Subcutaneous abdominal adipose tissue (tissue), 5 donors: ENCODE measurements at regions not wholly inside any gene's neighbourhood (a gene's known extent, or its start where the extent isn't known, plus 50 kb on each side); places are given as distances from the start of the nearest gene placed in this dataset.

Experiments used
- H3K27ac ChIP-seq: one replicate; pipeline ENCODE4 v1.7.0; 2013; ENCODE audit warnings: low read depth, mild to moderate bottlenecking, inconsistent platforms, low read length, moderate library complexity
- H3K27me3 ChIP-seq, 5 donors: one replicate each; pipeline ENCODE4 v1.7.0; 2013; ENCODE audit warnings: low read length in 5 of 5, inconsistent platforms in 1 of 5; ENCODE audit not compliant: control insufficient read depth in 5 of 5, insufficient read depth in 4 of 5
- H3K36me3 ChIP-seq, 5 donors: one replicate each; pipeline ENCODE4 v1.7.0; 2013; ENCODE audit warnings: low read length in 5 of 5; ENCODE audit not compliant: control insufficient read depth in 5 of 5, insufficient read depth in 5 of 5
- H3K4me1 ChIP-seq, 5 donors: one replicate each; pipeline ENCODE4 v1.7.0; 2013; ENCODE audit warnings: low read length in 5 of 5, mild to moderate bottlenecking in 3 of 5, moderate library complexity in 1 of 5; ENCODE audit not compliant: control insufficient read depth in 5 of 5, insufficient read depth in 5 of 5
- H3K4me3 ChIP-seq, 5 donors: one replicate each; pipeline ENCODE4 v1.7.0; 2013; ENCODE audit warnings: low read length in 5 of 5, low read depth in 1 of 5
- H3K9ac ChIP-seq, 5 donors: one replicate each; pipeline ENCODE4 v1.7.0; 2013; ENCODE audit warnings: low read length in 5 of 5, mild to moderate bottlenecking in 4 of 5, moderate library complexity in 3 of 5
- H3K9me3 ChIP-seq, 5 donors: one replicate each; pipeline ENCODE4 v1.7.0; 2013; ENCODE audit warnings: low read length in 5 of 5; ENCODE audit not compliant: control insufficient read depth in 5 of 5
- donor health status: healthy.
- donor health status: healthy.
- donor health status: healthy.
- donor health status: healthy.
- donor health status: healthy.

- H3K27me3 ChIP-seq, result no peaks in the 10 kb centered on the region
- no peak overlapping the region for H3K4me3 ChIP-seq
- H3K27ac ChIP-seq, result no peak overlapping the region
- no peak overlapping the region for H3K9ac ChIP-seq
- no peaks in the 10 kb centered on the region for H3K9me3 ChIP-seq
- peaks cover 0 to 3% (median 0%) of the 10 kb centered on the region in 5 donors for H3K4me1 ChIP-seq
- H3K36me3 ChIP-seq, result no peaks in the 10 kb centered on the region
Measured at GRCh38 chr15:87606971-87607370, 649.6 kb downstream of the NTRK3 start.

DNA sequence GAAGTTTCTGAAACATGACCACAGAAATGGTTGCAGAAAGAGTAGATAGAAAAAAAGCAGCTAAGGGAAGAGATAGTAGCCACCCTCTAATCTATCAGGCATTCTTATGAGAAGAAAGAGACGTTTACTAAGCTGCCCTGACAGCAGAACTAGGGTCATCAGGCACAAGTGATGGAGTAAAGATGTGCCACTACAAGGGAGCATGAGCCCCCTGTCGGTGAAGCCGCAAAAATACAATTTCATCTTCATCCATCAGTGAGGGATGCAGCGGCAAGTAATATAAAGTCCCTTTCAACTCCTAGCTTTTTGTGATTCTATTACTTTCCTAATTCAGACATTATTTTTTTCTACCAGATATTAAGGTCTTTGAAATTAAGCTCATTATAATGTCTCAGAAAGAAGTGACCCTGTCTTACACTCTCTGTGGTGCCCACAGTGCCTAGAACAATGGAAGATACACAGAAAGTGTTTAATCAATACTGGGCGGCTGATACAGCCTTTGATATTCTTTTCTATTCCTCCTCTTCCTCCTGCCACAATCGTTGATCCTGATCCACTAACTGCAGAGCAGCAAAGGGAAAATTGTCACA, 651.6 kb downstream of the NTRK3 start:
- H3K36me3 ChIP-seq, result no peaks in the 10 kb centered on the region
- no peak overlapping the region for H3K4me3 ChIP-seq
- H3K9ac ChIP-seq, result no peak overlapping the region

DNA sequence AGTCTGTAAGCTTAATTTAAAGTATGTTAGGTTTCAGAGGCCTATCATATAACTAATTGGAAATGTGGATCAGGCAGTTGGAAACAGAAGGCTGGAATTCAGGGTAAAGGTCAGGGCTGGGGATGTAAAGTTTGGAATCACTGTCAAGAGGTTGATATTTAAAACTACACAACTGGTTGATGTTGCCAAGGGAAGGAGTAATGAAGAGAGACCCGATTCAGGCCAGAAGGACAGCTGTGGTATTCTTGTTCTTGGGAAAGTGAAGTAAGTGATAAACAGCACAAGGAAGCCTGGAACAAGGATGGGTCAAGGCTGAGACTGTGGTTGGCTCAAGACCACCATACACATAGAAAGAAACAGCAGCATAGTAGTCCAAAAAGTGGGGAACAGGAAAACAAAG, 654.2 kb downstream of the NTRK3 start:
- no peaks in the 10 kb centered on the region for H3K36me3 ChIP-seq

More for the DNA sequence above, 651.6 kb downstream of the NTRK3 start:
- Histone ChIP-seq H3K27ac (no peak overlapping the region), H3K27me3 (no peaks in the 10 kb centered on the region), H3K9me3 (no peaks in the 10 kb centered on the region), H3K4me1 (peaks cover 0 to 3% (median 0%) of the 10 kb centered on the region in 5 donors)

GRCh38 chr15:87599616-87600015, 656.9 kb downstream of the NTRK3 start:
- Histone ChIP-seq H3K36me3 (no peaks in the 10 kb centered on the region), H3K27ac (no peak overlapping the region), H3K9me3 (no peaks in the 10 kb centered on the region), H3K4me3 (no peak overlapping the region), H3K27me3 (no peaks in the 10 kb centered on the region), H3K9ac (no peak overlapping the region), H3K4me1 (peaks cover 0 to 10% (median 0%) of the 10 kb centered on the region in 5 donors)

More for the DNA sequence above, 654.2 kb downstream of the NTRK3 start:
- peaks cover 0 to 8% (median 0%) of the 10 kb centered on the region in 5 donors for H3K4me1 ChIP-seq
- no peaks in the 10 kb centered on the region for H3K9me3 ChIP-seq
- no peaks in the 10 kb centered on the region for H3K27me3 ChIP-seq
- no peak overlapping the region for H3K9ac ChIP-seq
- no peak overlapping the region for H3K27ac ChIP-seq
- H3K4me3 ChIP-seq, result no peak overlapping the region

DNA sequence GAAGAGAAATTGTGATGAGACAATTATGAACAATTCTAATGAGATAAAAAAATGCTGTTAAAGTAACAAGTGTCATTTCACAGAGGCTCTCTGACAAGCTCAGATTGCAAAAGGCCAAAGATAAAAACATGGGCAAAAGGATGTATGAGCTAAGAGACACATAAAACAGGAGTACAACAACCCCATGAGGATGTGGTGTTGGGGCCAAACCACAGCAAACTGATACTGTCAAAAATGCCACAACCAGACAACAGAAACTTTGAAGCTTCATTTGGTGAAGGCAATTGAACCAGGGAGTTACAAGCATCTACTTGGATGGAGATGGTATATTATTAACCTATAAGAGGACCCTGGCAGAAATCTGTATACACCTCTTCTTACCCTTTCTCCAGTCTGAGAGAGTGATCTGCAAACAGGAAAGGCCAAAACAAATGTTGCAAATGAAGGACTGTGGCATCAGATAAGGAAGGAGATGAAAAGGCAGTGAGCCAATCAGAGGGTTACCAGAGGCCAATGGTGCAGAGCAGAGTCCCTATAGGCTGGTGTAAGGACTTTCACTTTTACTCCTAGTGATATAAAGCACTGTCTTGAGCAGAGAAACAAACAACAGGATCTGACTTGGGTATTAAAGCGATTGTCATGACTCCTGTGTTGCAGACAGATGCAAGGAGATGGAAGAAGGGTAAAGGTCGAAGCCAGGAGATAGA, 659.0 kb downstream of the NTRK3 start:
- peaks cover 0 to 10% (median 0%) of the 10 kb centered on the region in 5 donors for H3K4me1 ChIP-seq
- H3K9me3 ChIP-seq, result peaks cover 0 to 4% (median 0%) of the 10 kb centered on the region in 5 donors
- H3K9ac ChIP-seq, result no peak overlapping the region
- no peaks in the 10 kb centered on the region for H3K27me3 ChIP-seq
- no peaks in the 10 kb centered on the region for H3K36me3 ChIP-seq
- H3K27ac ChIP-seq, result no peak overlapping the region
- H3K4me3 ChIP-seq, result no peak overlapping the region

DNA sequence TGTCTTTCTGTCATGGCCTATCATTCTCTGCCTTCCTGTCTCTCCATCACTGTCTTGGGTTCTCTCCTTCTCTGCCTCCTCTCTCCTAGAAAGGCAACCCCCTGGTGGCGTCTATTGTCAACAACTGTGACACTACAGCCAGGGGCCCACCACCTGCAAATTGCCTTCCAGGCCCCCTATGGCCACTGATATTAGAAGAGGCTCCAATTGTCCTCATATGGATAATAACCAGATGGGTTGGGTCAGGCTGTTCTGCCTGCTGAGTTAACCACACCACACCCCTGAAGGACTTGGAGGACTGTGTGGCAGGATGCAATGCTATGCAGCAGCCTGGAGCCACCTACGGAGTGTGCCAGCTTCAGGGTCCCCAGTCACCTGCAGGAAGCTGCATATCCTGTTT, 665.0 kb downstream of the NTRK3 start:
- H3K27me3 ChIP-seq, result no peaks in the 10 kb centered on the region
- no peaks in the 10 kb centered on the region for H3K36me3 ChIP-seq
- peaks cover 0 to 20% (median 0%) of the 10 kb centered on the region in 5 donors for H3K4me1 ChIP-seq
- H3K27ac ChIP-seq, result no peak overlapping the region
- H3K4me3 ChIP-seq, result no peak overlapping the region
- H3K9ac ChIP-seq, result no peak overlapping the region
- H3K9me3 ChIP-seq, result peaks cover 0 to 4% (median 0%) of the 10 kb centered on the region in 5 donors

- Histone ChIP-seq H3K36me3 (no peaks in the 10 kb centered on the region), H3K9me3 (peaks cover 0 to 4% (median 0%) of the 10 kb centered on the region in 5 donors), H3K9ac (no peak overlapping the region), H3K27ac (no peak overlapping the region), H3K4me3 (no peak overlapping the region), H3K4me1 (peaks cover 0 to 20% (median 0%) of the 10 kb centered on the region in 5 donors), H3K27me3 (no peaks in the 10 kb centered on the region)
Measured at GRCh38 chr15:87591042-87591441, 665.5 kb downstream of the NTRK3 start.

- no peak overlapping the region for H3K4me3 ChIP-seq
- no peak overlapping the region for H3K9ac ChIP-seq
- no peaks in the 10 kb centered on the region for H3K36me3 ChIP-seq
- peaks cover 0 to 4% (median 0%) of the 10 kb centered on the region in 5 donors for H3K9me3 ChIP-seq
- H3K27ac ChIP-seq, result no peak overlapping the region
- peaks cover 0 to 20% (median 0%) of the 10 kb centered on the region in 5 donors for H3K4me1 ChIP-seq
- H3K27me3 ChIP-seq, result peaks cover 0 to 4% (median 0%) of the 10 kb centered on the region in 5 donors
Measured at GRCh38 chr15:87589134-87589533, 667.4 kb downstream of the NTRK3 start.

- Histone ChIP-seq H3K9ac (no peak overlapping the region), H3K4me1 (no peaks in the 10 kb centered on the region), H3K9me3 (no peaks in the 10 kb centered on the region), H3K4me3 (no peak overlapping the region), H3K36me3 (no peaks in the 10 kb centered on the region), H3K27ac (no peak overlapping the region), H3K27me3 (peaks cover 0 to 4% (median 0%) of the 10 kb centered on the region in 5 donors)
Measured at GRCh38 chr15:87582169-87582568, 674.4 kb downstream of the NTRK3 start.

DNA sequence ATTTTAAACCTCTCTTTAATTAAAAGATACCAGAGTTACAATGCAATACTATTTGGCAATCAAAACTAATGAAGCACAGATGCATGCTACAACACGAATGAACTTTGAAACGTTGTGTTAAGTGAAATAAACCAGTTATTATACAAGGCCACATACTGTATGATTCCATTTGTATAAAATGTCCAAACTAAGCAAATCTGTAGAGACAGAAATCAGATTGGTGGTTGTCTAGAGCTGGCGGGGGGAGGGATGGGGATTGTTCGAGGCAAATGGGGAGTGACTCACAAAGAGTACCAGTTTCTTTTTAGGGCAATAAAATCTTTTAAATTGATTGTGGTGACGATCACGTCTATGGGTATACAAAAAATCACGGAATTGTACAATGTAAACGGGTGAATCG, 677.0 kb downstream of the NTRK3 start:
- H3K4me1 ChIP-seq, result no peaks in the 10 kb centered on the region
- H3K36me3 ChIP-seq, result no peaks in the 10 kb centered on the region
- peaks cover 0 to under 1% (median 0%) of the 10 kb centered on the region in 5 donors for H3K27me3 ChIP-seq
- no peaks in the 10 kb centered on the region for H3K9me3 ChIP-seq
- H3K4me3 ChIP-seq, result no peak overlapping the region
- no peak overlapping the region for H3K27ac ChIP-seq
- no peak overlapping the region for H3K9ac ChIP-seq
